ENCODE measurements at regions not wholly inside any gene's neighbourhood (a gene's known extent, or its start where the extent isn't known, plus 50 kb on each side); places are given as distances from the start of the nearest gene placed in this dataset.
A peak's percentile ranks its signal among the peaks of the same experiment; 100 is the strongest.

GRCh38 chr2:14306268-14306861, 326.2 kb upstream of the LRATD1 start:
- H3K4me3 ChIP-seq (ENCODE audit: low read depth, low read length): no peak overlapping the region
- no peak for TF ChIP-seq CTCF (IDR thresholded peaks at IDR 0.05; ENCODE audit: insufficient read depth, low read depth, low read length, missing control alignments)
- peak; percentile 79 for DNase-seq (ENCODE audit: low read depth)

DNA sequence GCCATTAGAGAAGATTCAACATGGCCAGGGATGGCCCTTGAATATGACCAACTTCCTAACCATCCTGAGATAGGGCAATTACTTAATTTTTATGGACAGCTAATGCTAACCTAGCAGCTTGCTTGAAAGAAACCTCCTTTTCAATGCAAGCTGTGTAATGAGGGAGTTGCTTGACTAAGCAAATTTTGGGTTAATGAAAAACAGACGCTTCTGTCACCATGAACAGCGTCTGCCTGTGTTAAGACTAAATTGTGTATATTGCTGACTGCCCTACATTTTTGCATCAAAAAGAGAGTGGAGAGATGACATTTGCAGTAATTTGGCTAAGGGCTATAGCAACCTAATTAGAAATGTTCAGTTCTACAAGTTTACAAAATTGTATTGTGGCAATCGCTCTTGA, 319.2 kb upstream of the LRATD1 start:
- no peak for DNase-seq (ENCODE audit: low read depth)
- TF ChIP-seq CTCF (IDR thresholded peaks at IDR 0.05; ENCODE audit: insufficient read depth, low read depth, low read length, missing control alignments): no peak
- no peak overlapping the region for H3K4me3 ChIP-seq (ENCODE audit: low read depth, low read length)

DNA sequence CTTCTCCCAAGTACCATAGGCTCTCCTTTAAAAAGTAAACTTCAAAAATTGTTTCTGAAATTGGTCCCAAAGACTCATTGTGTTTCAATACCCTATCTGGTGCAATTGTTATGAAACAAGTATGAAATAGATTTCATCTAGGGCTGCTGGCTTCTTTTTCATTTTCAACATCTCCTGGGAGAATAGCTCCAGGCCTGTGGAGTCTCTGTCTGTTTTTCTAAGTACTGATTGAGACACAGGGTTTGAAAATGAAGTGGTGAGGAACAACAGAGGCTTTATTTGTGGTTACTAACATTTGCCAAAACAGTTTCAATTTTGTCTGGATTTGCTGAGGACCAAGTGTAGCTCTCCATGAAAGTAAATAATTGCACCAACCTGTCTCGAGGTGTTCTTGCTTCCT, 315.9 kb upstream of the LRATD1 start:
- TF ChIP-seq CTCF (IDR thresholded peaks at IDR 0.05; ENCODE audit: insufficient read depth, low read depth, low read length, missing control alignments): no peak
- no peak for DNase-seq (ENCODE audit: low read depth)
- H3K4me3 ChIP-seq (ENCODE audit: low read depth, low read length): no peak overlapping the region

GRCh38 chr2:14321357-14321756, 311.2 kb upstream of the LRATD1 start:
- no peak overlapping the region for H3K4me3 ChIP-seq (ENCODE audit: low read depth, low read length)
- TF ChIP-seq CTCF (IDR thresholded peaks at IDR 0.05; ENCODE audit: insufficient read depth, low read depth, low read length, missing control alignments): no peak
- DNase-seq (ENCODE audit: low read depth): no peak

GRCh38 chr2:14322306-14322705, 310.2 kb upstream of the LRATD1 start:
- H3K4me3 ChIP-seq (ENCODE audit: low read depth, low read length): no peak overlapping the region
- DNase-seq (ENCODE audit: low read depth): no peak
- no peak for TF ChIP-seq CTCF (IDR thresholded peaks at IDR 0.05; ENCODE audit: insufficient read depth, low read depth, low read length, missing control alignments)

GRCh38 chr2:14324308-14324707, 308.2 kb upstream of the LRATD1 start:
- DNase-seq (ENCODE audit: low read depth): no peak
- no peak overlapping the region for H3K4me3 ChIP-seq (ENCODE audit: low read depth, low read length)
- TF ChIP-seq CTCF (IDR thresholded peaks at IDR 0.05; ENCODE audit: insufficient read depth, low read depth, low read length, missing control alignments): no peak

DNA sequence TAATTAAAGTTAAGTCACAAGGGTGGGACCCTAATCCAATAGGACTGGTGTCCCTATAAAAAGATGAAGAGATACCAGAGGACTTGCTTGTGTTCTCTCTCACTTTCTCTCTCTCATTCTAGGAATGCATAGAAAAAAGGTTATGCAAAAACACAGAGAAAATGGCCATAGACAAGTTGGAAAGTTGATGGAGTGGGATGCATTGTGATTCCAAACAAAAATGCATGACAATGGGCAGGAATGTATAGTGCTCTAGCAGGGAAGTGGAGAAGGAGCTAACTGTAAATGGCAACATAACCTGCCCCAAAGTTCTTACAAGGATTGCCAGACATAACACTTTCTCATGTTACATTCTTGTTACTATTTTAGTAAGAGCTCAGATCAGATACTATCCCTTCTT, 301.6 kb upstream of the LRATD1 start:
- TF ChIP-seq CTCF (IDR thresholded peaks at IDR 0.05; ENCODE audit: insufficient read depth, low read depth, low read length, missing control alignments): no peak
- H3K4me3 ChIP-seq (ENCODE audit: low read depth, low read length): no peak overlapping the region
- DNase-seq (ENCODE audit: low read depth): no peak
